Thyroid gland (tissue), 4 donors: ENCODE measurements at regions not wholly inside any gene's neighbourhood (a gene's known extent, or its start where the extent isn't known, plus 50 kb on each side); places are given as distances from the start of the nearest gene placed in this dataset.

Experiments
- POLR2A ChIP-seq, 2 donors: fragments of 450-650 bp; IDR thresholded peaks; one replicate each; pipeline ENCODE4 v1.6.1; 2017; ENCODE audit warnings: antibody characterized with exemption in 2 of 2, mild to moderate bottlenecking in 2 of 2, moderate library complexity in 1 of 2
- TF ChIP-seq, protein P1 (sequence below), 6 experiments: fragments of 200-600 bp in 3 of 6; fragments of 450-650 bp in 3 of 6; sonication (generic) in 3 of 6; IDR thresholded peaks; one replicate each; pipeline ENCODE4 v1.5.1; 2016 to 2019; ENCODE audit warnings: antibody characterized with exemption in 6 of 6, mild to moderate bottlenecking in 2 of 6, inconsistent platforms in 1 of 6, moderate library complexity in 1 of 6

DNA sequence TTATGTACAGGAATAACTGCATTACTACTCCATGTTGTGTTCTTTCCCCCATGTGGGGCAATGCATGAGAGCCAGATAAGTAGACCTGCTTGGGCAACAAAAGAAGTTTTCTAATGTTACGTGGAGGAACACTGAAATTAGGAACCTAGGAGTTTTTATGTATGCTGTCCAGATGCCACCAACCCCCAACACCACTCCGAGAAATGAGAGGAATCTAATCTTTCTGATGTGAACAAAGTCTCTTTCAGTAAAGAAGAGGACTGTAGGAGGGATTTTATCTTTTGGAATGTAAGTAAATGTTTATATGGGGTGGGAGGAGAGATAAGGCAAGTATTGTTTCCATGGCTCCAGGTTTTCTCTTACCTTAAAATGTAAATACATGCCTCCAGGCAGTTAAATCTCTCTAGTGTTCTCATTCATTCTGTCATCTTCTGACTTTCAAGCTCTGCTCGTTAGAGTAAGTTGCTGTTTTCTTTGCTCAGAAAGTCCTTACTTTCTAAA, 820.6 kb downstream of the PCDH17 start:
- TF ChIP-seq, protein P1, sequence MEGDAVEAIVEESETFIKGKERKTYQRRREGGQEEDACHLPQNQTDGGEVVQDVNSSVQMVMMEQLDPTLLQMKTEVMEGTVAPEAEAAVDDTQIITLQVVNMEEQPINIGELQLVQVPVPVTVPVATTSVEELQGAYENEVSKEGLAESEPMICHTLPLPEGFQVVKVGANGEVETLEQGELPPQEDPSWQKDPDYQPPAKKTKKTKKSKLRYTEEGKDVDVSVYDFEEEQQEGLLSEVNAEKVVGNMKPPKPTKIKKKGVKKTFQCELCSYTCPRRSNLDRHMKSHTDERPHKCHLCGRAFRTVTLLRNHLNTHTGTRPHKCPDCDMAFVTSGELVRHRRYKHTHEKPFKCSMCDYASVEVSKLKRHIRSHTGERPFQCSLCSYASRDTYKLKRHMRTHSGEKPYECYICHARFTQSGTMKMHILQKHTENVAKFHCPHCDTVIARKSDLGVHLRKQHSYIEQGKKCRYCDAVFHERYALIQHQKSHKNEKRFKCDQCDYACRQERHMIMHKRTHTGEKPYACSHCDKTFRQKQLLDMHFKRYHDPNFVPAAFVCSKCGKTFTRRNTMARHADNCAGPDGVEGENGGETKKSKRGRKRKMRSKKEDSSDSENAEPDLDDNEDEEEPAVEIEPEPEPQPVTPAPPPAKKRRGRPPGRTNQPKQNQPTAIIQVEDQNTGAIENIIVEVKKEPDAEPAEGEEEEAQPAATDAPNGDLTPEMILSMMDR (IDR thresholded peaks at IDR 0.05): no peak
- no peak for TF ChIP-seq POLR2A (IDR thresholded peaks at IDR 0.05)
